ENCODE measurements at regions not wholly inside any gene's neighbourhood (a gene's known extent, or its start where the extent isn't known, plus 50 kb on each side); places are given as distances from the start of the nearest gene placed in this dataset.
"Not testable (repeated sequence)": the region's sequence is repeated elsewhere in the genome, so short reads cannot be mapped to it uniquely, and the experiment has no call there.

DNA sequence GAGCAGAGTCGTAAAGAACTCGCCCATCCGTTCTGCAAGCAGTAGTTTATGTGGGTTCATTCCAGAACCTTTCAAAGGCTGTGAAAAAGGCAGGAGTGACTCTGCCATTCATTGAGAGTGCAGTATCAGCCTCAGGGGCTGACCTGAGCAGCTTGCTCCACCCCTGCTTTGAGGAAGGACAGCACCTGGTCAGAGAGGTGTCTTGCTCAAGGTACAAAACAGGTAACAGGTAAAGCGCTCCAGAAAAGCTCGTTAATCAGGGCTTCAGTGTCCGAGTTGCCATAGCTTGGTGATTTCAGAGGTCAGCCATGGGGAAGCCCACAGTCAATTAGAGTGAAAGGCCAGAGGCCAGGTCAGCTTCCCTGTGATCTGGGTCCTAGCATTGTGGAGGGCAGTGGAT lies 251.1 kb downstream of the ABCC12 start:
- Mint-ChIP-seq H3K4me3 (no peak overlapping the region), H3K9me3 (peaks cover 33% of the 10 kb centered on the region), H3K36me3 (ENCODE audit: low read depth) (no peaks in the 10 kb centered on the region), H3K27ac (no peak overlapping the region), H3K27me3 (ENCODE audit: insufficient read depth) (peaks cover under 1% of the 10 kb centered on the region), H3K4me1 (peaks cover 26% of the 10 kb centered on the region)
- Histone ChIP-seq H3K4me3 (ENCODE audit: low read length) (no peak overlapping the region), H3K9ac (ENCODE audit: extremely low read depth, low read length, poor library complexity, severe bottlenecking) (no peak overlapping the region), H3K9me3 (ENCODE audit: control insufficient read depth, low read length) (peaks cover 19% of the 10 kb centered on the region), H3K36me3 (ENCODE audit: control insufficient read depth, insufficient read depth, low read length) (no peaks in the 10 kb centered on the region), H3K27ac (ENCODE audit: low read depth, low read length) (no peak overlapping the region), H3K27me3 (ENCODE audit: control insufficient read depth, insufficient read depth, low read length, poor library complexity, severe bottlenecking) (no peaks in the 10 kb centered on the region), H3K4me1 (ENCODE audit: control insufficient read depth, insufficient read depth, low read length) (no peaks in the 10 kb centered on the region)
- TF ChIP-seq, protein P1, sequence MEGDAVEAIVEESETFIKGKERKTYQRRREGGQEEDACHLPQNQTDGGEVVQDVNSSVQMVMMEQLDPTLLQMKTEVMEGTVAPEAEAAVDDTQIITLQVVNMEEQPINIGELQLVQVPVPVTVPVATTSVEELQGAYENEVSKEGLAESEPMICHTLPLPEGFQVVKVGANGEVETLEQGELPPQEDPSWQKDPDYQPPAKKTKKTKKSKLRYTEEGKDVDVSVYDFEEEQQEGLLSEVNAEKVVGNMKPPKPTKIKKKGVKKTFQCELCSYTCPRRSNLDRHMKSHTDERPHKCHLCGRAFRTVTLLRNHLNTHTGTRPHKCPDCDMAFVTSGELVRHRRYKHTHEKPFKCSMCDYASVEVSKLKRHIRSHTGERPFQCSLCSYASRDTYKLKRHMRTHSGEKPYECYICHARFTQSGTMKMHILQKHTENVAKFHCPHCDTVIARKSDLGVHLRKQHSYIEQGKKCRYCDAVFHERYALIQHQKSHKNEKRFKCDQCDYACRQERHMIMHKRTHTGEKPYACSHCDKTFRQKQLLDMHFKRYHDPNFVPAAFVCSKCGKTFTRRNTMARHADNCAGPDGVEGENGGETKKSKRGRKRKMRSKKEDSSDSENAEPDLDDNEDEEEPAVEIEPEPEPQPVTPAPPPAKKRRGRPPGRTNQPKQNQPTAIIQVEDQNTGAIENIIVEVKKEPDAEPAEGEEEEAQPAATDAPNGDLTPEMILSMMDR (conservative IDR thresholded peaks at IDR 0.05) = no peak
- DNase-seq = peak; percentile 50
- 82 to 88% methylated on average over 5 to 6 of the region's 6 CpGs for WGBS, 2 experiments (ENCODE audit: insufficient coverage in 1 of 2, insufficient read length in 1 of 2)

DNA sequence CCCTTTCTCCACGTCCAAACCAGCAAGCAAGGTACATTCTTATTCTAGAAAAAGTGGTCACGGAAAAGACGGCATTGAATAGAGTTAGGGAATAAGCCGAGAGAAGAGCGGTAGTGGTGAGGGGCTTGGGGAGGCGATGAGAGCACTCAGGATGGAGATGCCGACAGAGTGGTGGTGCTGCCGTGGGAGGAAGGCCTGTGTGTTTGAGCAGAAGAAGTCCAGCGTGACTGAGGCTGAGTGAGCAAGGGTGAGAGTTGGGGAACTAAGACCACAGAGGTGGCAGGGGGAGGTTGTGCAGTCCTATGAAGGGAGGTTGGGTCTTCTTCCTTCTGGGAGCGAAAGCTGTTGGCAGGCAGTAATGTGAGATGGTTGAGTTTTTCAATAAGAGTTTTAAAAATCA lies 252.3 kb downstream of the ABCC12 start:
- Histone ChIP-seq H3K9me3 (ENCODE audit: control insufficient read depth, low read length) (peaks cover 12% of the 10 kb centered on the region), H3K9ac (ENCODE audit: extremely low read depth, low read length, poor library complexity, severe bottlenecking) (no peak overlapping the region), H3K27ac (ENCODE audit: low read depth, low read length) (no peak overlapping the region), H3K27me3 (ENCODE audit: control insufficient read depth, insufficient read depth, low read length, poor library complexity, severe bottlenecking) (no peaks in the 10 kb centered on the region), H3K36me3 (ENCODE audit: control insufficient read depth, insufficient read depth, low read length) (no peaks in the 10 kb centered on the region), H3K4me1 (ENCODE audit: control insufficient read depth, insufficient read depth, low read length) (no peaks in the 10 kb centered on the region), H3K4me3 (ENCODE audit: low read length) (no peak overlapping the region)
- TF ChIP-seq, protein P1 (conservative IDR thresholded peaks at IDR 0.05) = no peak
- 93 to 98% methylated on average over 8 to 9 of the region's 10 CpGs for WGBS, 2 experiments (ENCODE audit: insufficient coverage in 1 of 2, insufficient read length in 1 of 2)
- no peak overlapping the region for H3K4me3 Mint-ChIP-seq
- peaks cover 34% of the 10 kb centered on the region for H3K9me3 Mint-ChIP-seq
- no peaks in the 10 kb centered on the region for H3K36me3 Mint-ChIP-seq (ENCODE audit: low read depth)
- H3K27me3 Mint-ChIP-seq (ENCODE audit: insufficient read depth) = peaks cover 4% of the 10 kb centered on the region
- no peak for DNase-seq
- no peak overlapping the region for H3K27ac Mint-ChIP-seq
- H3K4me1 Mint-ChIP-seq = peaks cover 26% of the 10 kb centered on the region

DNA sequence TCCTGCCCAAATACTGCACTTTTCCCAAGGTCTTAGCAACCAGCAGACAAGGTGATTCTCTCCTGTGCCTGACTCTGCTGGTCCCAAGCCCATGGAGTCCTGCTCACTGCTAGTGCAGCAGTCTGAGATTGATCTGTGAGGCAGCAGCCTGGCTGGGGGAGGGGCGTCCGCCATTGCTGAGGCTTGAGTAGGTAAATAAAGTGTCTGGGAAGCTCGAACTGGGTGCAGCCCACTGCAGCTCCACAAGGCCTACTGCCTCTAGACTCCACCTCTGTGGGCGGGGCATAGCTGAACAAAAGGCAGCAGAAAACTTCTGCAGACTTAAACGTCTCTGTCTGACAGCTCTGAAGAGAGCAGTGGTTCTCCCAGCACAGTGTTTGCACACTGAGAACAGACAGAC lies 258.7 kb downstream of the ABCC12 start:
- not testable (repeated sequence) for H3K27me3 ChIP-seq (ENCODE audit: control insufficient read depth, insufficient read depth, low read length, poor library complexity, severe bottlenecking); H3K27me3 Mint-ChIP-seq (ENCODE audit: insufficient read depth); H3K9me3 ChIP-seq (ENCODE audit: control insufficient read depth, low read length); H3K4me3 Mint-ChIP-seq; H3K36me3 ChIP-seq (ENCODE audit: control insufficient read depth, insufficient read depth, low read length); H3K36me3 Mint-ChIP-seq (ENCODE audit: low read depth); H3K4me1 ChIP-seq (ENCODE audit: control insufficient read depth, insufficient read depth, low read length); H3K9ac ChIP-seq (ENCODE audit: extremely low read depth, low read length, poor library complexity, severe bottlenecking); H3K27ac ChIP-seq (ENCODE audit: low read depth, low read length); H3K4me3 ChIP-seq (ENCODE audit: low read length); DNase-seq
- H3K9me3 Mint-ChIP-seq = peaks cover 40% of the 10 kb centered on the region
- WGBS, 2 experiments (ENCODE audit: insufficient coverage in 1 of 2, insufficient read length in 1 of 2) = 69 to 77% methylated on average over 5 of the region's 5 CpGs
- H3K27ac Mint-ChIP-seq = peak overlapping the region; percentile 74
- H3K4me1 Mint-ChIP-seq = peaks cover 16% of the 10 kb centered on the region

DNA sequence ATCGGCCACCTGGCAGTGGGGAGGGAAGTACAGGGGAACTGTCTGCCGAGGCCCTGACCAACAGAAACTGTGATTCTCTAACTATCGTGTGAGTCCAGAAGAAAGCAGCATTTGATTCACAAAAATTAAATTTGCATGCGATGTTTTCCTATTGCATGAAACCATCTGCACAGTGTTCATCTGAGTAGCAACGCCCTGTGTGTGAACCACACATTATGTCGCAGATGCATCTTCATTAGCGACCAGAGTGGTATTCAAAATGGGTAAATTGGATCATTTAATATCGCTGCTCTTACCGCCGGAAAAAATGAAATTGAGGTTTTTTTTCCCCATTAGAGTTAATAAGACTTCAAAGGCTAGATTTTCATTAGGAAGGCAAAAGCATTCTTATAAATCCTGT lies 260.6 kb downstream of the ABCC12 start:
- no peak for DNase-seq
- Histone ChIP-seq H3K9me3 (ENCODE audit: control insufficient read depth, low read length) (peaks cover 21% of the 10 kb centered on the region), H3K9ac (ENCODE audit: extremely low read depth, low read length, poor library complexity, severe bottlenecking) (no peak overlapping the region), H3K27ac (ENCODE audit: low read depth, low read length) (no peak overlapping the region), H3K36me3 (ENCODE audit: control insufficient read depth, insufficient read depth, low read length) (no peaks in the 10 kb centered on the region), H3K4me1 (ENCODE audit: control insufficient read depth, insufficient read depth, low read length) (no peaks in the 10 kb centered on the region), H3K27me3 (ENCODE audit: control insufficient read depth, insufficient read depth, low read length, poor library complexity, severe bottlenecking) (no peaks in the 10 kb centered on the region), H3K4me3 (ENCODE audit: low read length) (no peak overlapping the region)
- H3K27me3 Mint-ChIP-seq (ENCODE audit: insufficient read depth) = peaks cover 7% of the 10 kb centered on the region
- H3K9me3 Mint-ChIP-seq = peaks cover 28% of the 10 kb centered on the region
- 93% methylated on average over 9 to 10 of the region's 10 CpGs for WGBS, 2 experiments (ENCODE audit: insufficient coverage in 1 of 2, insufficient read length in 1 of 2)
- H3K36me3 Mint-ChIP-seq (ENCODE audit: low read depth) = no peaks in the 10 kb centered on the region
- H3K4me1 Mint-ChIP-seq = peaks cover 13% of the 10 kb centered on the region
- TF ChIP-seq, protein P1 (conservative IDR thresholded peaks at IDR 0.05) = no peak
- H3K4me3 Mint-ChIP-seq = no peak overlapping the region
- no peak overlapping the region for H3K27ac Mint-ChIP-seq

Data from endodermal cell (in vitro differentiated cells).